ENCODE measurements at regions not wholly inside any gene's neighbourhood (a gene's known extent, or its start where the extent isn't known, plus 50 kb on each side); places are given as distances from the start of the nearest gene placed in this dataset.

DNA sequence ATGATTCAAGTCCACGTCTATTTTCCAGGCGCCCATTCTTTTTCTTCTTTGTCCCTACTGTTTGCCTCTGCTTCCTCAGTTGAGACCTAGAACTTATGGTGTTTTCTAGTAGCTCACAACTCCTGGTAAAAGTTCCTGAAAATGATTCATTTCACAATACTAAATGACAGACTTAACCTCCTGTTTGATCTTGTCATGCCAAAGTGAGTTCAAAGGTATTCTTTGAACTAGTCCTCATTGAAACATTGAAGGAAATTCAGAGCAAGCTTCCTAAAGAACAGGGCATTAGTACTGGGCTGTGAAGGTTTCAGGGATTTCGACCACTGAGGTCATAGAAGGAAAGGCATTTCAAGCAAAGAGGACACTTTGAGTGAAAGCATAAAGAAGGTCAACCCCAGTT lies 132.8 kb downstream of the IBTK start:
- TF ChIP-seq, protein P1, sequence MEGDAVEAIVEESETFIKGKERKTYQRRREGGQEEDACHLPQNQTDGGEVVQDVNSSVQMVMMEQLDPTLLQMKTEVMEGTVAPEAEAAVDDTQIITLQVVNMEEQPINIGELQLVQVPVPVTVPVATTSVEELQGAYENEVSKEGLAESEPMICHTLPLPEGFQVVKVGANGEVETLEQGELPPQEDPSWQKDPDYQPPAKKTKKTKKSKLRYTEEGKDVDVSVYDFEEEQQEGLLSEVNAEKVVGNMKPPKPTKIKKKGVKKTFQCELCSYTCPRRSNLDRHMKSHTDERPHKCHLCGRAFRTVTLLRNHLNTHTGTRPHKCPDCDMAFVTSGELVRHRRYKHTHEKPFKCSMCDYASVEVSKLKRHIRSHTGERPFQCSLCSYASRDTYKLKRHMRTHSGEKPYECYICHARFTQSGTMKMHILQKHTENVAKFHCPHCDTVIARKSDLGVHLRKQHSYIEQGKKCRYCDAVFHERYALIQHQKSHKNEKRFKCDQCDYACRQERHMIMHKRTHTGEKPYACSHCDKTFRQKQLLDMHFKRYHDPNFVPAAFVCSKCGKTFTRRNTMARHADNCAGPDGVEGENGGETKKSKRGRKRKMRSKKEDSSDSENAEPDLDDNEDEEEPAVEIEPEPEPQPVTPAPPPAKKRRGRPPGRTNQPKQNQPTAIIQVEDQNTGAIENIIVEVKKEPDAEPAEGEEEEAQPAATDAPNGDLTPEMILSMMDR (IDR thresholded peaks at IDR 0.05; ENCODE audit: borderline replicate concordance, extremely low read depth, low read length, poor library complexity, severe bottlenecking) = no peak
- no peak for TF ChIP-seq EZH2 (IDR thresholded peaks at IDR 0.05; ENCODE audit: borderline replicate concordance, low read depth, low read length, severe bottlenecking)

All from DND-41 (cell line).